ENCODE measurements at regions not wholly inside any gene's neighbourhood (a gene's known extent, or its start where the extent isn't known, plus 50 kb on each side); places are given as distances from the start of the nearest gene placed in this dataset.

- TF ChIP-seq, protein P1, sequence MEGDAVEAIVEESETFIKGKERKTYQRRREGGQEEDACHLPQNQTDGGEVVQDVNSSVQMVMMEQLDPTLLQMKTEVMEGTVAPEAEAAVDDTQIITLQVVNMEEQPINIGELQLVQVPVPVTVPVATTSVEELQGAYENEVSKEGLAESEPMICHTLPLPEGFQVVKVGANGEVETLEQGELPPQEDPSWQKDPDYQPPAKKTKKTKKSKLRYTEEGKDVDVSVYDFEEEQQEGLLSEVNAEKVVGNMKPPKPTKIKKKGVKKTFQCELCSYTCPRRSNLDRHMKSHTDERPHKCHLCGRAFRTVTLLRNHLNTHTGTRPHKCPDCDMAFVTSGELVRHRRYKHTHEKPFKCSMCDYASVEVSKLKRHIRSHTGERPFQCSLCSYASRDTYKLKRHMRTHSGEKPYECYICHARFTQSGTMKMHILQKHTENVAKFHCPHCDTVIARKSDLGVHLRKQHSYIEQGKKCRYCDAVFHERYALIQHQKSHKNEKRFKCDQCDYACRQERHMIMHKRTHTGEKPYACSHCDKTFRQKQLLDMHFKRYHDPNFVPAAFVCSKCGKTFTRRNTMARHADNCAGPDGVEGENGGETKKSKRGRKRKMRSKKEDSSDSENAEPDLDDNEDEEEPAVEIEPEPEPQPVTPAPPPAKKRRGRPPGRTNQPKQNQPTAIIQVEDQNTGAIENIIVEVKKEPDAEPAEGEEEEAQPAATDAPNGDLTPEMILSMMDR (IDR thresholded peaks at IDR 0.05; ENCODE audit: low read depth, low read length), result no peak
- TF ChIP-seq EZH2phosphoT487 (IDR thresholded peaks at IDR 0.05; ENCODE audit: low read depth), result no peak
Measured at GRCh38 chr9:107819772-107820565, 330.4 kb upstream of the KLF4 start.
